Body of pancreas (tissue), 4 donors: ENCODE measurements at regions not wholly inside any gene's neighbourhood (a gene's known extent, or its start where the extent isn't known, plus 50 kb on each side); places are given as distances from the start of the nearest gene placed in this dataset.

Experiments
- ATAC-seq: fragments of 150-250 bp; one replicate; pipeline ENCODE4 v1.9.1; 2016
- DNase-seq, 4 donors: peaks; one replicate each; pipeline ENCODE4 v3.0.0-alpha.2; 2019
- H3K27ac ChIP-seq, 4 donors: fragments of 200-600 bp; sonication (generic); 1 replicate in 3 of 4; 2 replicates in 1 of 4; pipeline versions ENCODE4 v1.5.1 to v1.6.1; 2016 to 2019; ENCODE audit warnings: mild to moderate bottlenecking in 1 of 4, mixed read lengths in 1 of 4, moderate library complexity in 1 of 4
- H3K27me3 ChIP-seq, 2 donors: fragments of 200-600 bp; sonication (generic); one replicate each; pipeline ENCODE4 v1.6.0; 2016; ENCODE audit warnings: mild to moderate bottlenecking in 1 of 2
- H3K36me3 ChIP-seq, 2 donors: fragments of 200-600 bp; sonication (generic); replicated peaks in 1 of 2; 2 replicates each; pipeline ENCODE4 v1.5.1; 2016; ENCODE audit warnings: low read depth in 2 of 2; ENCODE audit not compliant: insufficient read depth in 1 of 2
- H3K4me1 ChIP-seq: fragments of 200-600 bp; sonication (generic); one replicate; pipeline ENCODE4 v1.6.0; 2016
- H3K4me3 ChIP-seq, 2 donors: fragments of 200-600 bp; sonication (generic); 1 replicate in 1 of 2; 2 replicates in 1 of 2; pipeline ENCODE4 v1.5.1; 2016 to 2019
- H3K9me3 ChIP-seq, 3 donors: fragments of 200-600 bp; sonication (generic); 1 replicate in 2 of 3; 2 replicates in 1 of 3; pipeline ENCODE4 v1.5.1; 2016
- CTCF ChIP-seq, 7 experiments: fragments of 450-650 bp in 4 of 7; fragments of 200-600 bp in 3 of 7; sonication (generic) in 3 of 7; IDR thresholded peaks; one replicate each; pipeline ENCODE4 v1.5.1; 2016 to 2019; ENCODE audit warnings: antibody characterized with exemption in 7 of 7
- POLR2A ChIP-seq, 3 donors: fragments of 450-650 bp; IDR thresholded peaks; one replicate each; pipeline ENCODE4 v1.6.1; 2016; ENCODE audit warnings: antibody characterized with exemption in 3 of 3, mild to moderate bottlenecking in 2 of 3
- WGBS, 2 donors: methylation state at CpG; one replicate each; pipeline ENCODE4 v1.1.5; 2017; 5-methylcytosine and 5-hydroxymethylcytosine counted together
- intact Hi-C: fragments of 100-400 bp; cut with DNase I; formaldehyde crosslinking; loops from one replicate; pipeline ENCODE4 v1.15.1; 2023

DNA sequence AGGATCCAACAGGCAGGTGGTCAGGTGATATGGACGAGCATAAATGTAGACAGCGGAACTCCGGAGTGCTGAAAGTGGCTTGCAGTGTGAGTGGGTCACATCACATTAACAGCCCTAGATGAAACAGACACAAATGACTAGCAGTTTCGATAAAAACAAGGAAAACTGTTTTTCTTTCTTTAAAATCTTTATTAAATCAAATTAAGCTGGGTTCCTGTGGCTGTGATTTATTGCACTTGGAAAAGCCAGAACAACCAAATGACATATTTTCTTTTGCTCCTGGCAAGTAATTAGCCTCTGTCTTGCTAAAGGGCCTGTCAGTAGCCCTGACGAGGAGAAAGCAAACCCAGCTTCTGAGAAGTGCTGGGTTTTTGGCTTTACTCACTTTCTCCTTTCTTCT, 152.9 kb upstream of the DDX18 start:
- intact Hi-C loops: no loop called here
- 58 to 64% methylated on average over 5 of the region's 5 CpGs for WGBS, 2 donors
- DNase-seq: no peak
- no peaks in the 10 kb centered on the region for H3K9me3 ChIP-seq
- no peak for ATAC-seq
- H3K27me3 ChIP-seq: no peaks in the 10 kb centered on the region
- H3K4me3 ChIP-seq: no peak overlapping the region
- H3K36me3 ChIP-seq: no peaks in the 10 kb centered on the region
- TF ChIP-seq CTCF (IDR thresholded peaks at IDR 0.05) (no peak), POLR2A (IDR thresholded peaks at IDR 0.05) (no peak)
- no peak overlapping the region for H3K27ac ChIP-seq
- H3K4me1 ChIP-seq: no peaks in the 10 kb centered on the region

- intact Hi-C loops: no loop called here
Observed at GRCh38 chr2:117674172-117674571, 140.3 kb upstream of the DDX18 start.

GRCh38 chr2:117679952-117680351, 134.5 kb upstream of the DDX18 start:
- Histone ChIP-seq H3K27ac (no peak overlapping the region), H3K27me3 (no peaks in the 10 kb centered on the region), H3K36me3 (no peaks in the 10 kb centered on the region), H3K4me3 (no peak overlapping the region), H3K9me3 (no peaks in the 10 kb centered on the region), H3K4me1 (no peaks in the 10 kb centered on the region)
- no peak for DNase-seq
- intact Hi-C loops: no loop called here
- ATAC-seq: no peak
- 81 to 83% methylated on average over 1 of the region's 1 CpG for WGBS, 2 donors
- TF ChIP-seq CTCF (IDR thresholded peaks at IDR 0.05) (no peak), POLR2A (IDR thresholded peaks at IDR 0.05) (no peak)

More at GRCh38 chr2:117674172-117674571, 140.3 kb upstream of the DDX18 start:
- 70 to 76% methylated on average over 4 of the region's 4 CpGs for WGBS, 2 donors
- TF ChIP-seq POLR2A (IDR thresholded peaks at IDR 0.05) (no peak), CTCF (IDR thresholded peaks at IDR 0.05) (no peak)
- Histone ChIP-seq H3K27me3 (no peaks in the 10 kb centered on the region), H3K4me1 (no peaks in the 10 kb centered on the region), H3K9me3 (peaks cover 0 to 8% (median 0%) of the 10 kb centered on the region in 3 donors), H3K27ac (no peak overlapping the region), H3K36me3 (no peaks in the 10 kb centered on the region), H3K4me3 (no peak overlapping the region)
- ATAC-seq (no peak), DNase-seq (no peak)

DNA sequence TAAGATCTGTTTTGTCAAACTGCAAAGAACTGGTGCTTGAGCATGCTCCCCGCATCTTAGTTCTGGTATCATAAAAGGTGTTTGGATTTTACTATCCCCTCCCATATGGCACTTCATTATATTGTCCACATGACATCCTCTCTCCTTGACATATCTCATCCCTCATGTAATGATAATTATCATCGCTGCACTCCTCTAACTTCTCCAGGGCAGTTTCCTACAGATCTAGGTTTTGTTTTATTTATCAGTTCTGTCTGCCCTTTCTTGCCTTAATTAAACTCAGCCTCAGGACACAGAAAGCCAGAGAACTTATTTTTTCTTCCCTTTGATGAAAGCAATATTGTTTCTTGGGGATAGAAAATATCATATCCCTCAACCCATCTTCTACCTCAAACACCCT, 129.6 kb upstream of the DDX18 start:
- no peak overlapping the region for H3K27ac ChIP-seq
- H3K4me3 ChIP-seq: no peak overlapping the region
- no peaks in the 10 kb centered on the region for H3K4me1 ChIP-seq
- intact Hi-C loops: no loop called here
- H3K9me3 ChIP-seq: no peaks in the 10 kb centered on the region
- ATAC-seq (no peak), DNase-seq (no peak)
- H3K27me3 ChIP-seq: no peaks in the 10 kb centered on the region
- no peaks in the 10 kb centered on the region for H3K36me3 ChIP-seq
- 78 to 85% methylated on average over 2 of the region's 2 CpGs for WGBS, 2 donors
- TF ChIP-seq POLR2A (IDR thresholded peaks at IDR 0.05) (no peak), CTCF (IDR thresholded peaks at IDR 0.05) (no peak)

- H3K4me3 ChIP-seq: no peak overlapping the region
- DNase-seq (no peak), ATAC-seq (no peak)
- H3K27me3 ChIP-seq: no peaks in the 10 kb centered on the region
- 80 to 89% methylated on average over 1 of the region's 1 CpG for WGBS, 2 donors
- no peaks in the 10 kb centered on the region for H3K9me3 ChIP-seq
- no peaks in the 10 kb centered on the region for H3K4me1 ChIP-seq
- H3K36me3 ChIP-seq: no peaks in the 10 kb centered on the region
- intact Hi-C loops: no loop called here
- TF ChIP-seq POLR2A (IDR thresholded peaks at IDR 0.05) (no peak), CTCF (IDR thresholded peaks at IDR 0.05) (no peak)
- H3K27ac ChIP-seq: no peak overlapping the region
Observed at GRCh38 chr2:117686699-117687098, 127.8 kb upstream of the DDX18 start.
